IMR-90 (cell line): ENCODE measurements at regions not wholly inside any gene's neighbourhood (a gene's known extent, or its start where the extent isn't known, plus 50 kb on each side); places are given as distances from the start of the nearest gene placed in this dataset.

Experiments used
- ATAC-seq: fragments of 200-7000 bp; cut with Tn5 transposase; 2 replicates; pipeline ENCODE4 v1.9.1; 2020; ENCODE audit warnings: low read depth, mild to moderate bottlenecking, moderate library complexity
- BruUV-seq: library from RNA; stranded (reverse); fragments of 400-500 nt; replicated peaks from 2 replicates; lab custom pipeline; 2021; lab: Mats Ljungman, UMichigan
- CTCF ChIA-PET: fragments of 300-600 bp; formaldehyde crosslinking; extraction: SDS; loops from one replicate; lab custom pipeline; 2021; ENCODE audit warnings: antibody characterized with exemption; lab: Yijun Ruan, JAX
- POLR2A ChIA-PET: fragments of 300-600 bp; sonication (Branson Sonifier 250); formaldehyde crosslinking; loops from one replicate; lab custom pipeline; 2022; ENCODE audit warnings: antibody characterized with exemption; ENCODE audit not compliant: unreplicated experiment; lab: Charles Lee
- DNase-seq: peaks from one replicate; pipeline ENCODE4 v3.0.0; 2013
- H2AFZ ChIP-seq: replicated peaks from 2 replicates; pipeline ENCODE3; 2013; ENCODE audit warnings: low read length, mild to moderate bottlenecking; ENCODE audit not compliant: poor library complexity
- H2AK5ac ChIP-seq: 2 replicates; pipeline ENCODE4 v1.6.1; 2013; ENCODE audit warnings: low read depth, low read length, inconsistent platforms
- H2AK9ac ChIP-seq: replicated peaks from 2 replicates; pipeline ENCODE3; 2013; ENCODE audit warnings: mild to moderate bottlenecking, low read depth, low read length, moderate library complexity; ENCODE audit not compliant: poor library complexity
- H2BK120ac ChIP-seq: 2 replicates; pipeline ENCODE4 v1.6.1; 2013; ENCODE audit warnings: low read depth, low read length, inconsistent platforms
- H2BK15ac ChIP-seq: 3 replicates; pipeline ENCODE4 v1.6.1; 2013; ENCODE audit warnings: low read depth, low read length, inconsistent platforms
- H2BK20ac ChIP-seq: 2 replicates; pipeline ENCODE4 v1.6.1; 2013; ENCODE audit warnings: low read depth, mild to moderate bottlenecking, inconsistent platforms, low read length, moderate library complexity
- H2BK5ac ChIP-seq: 2 replicates; pipeline ENCODE4 v1.6.1; 2013; ENCODE audit warnings: mild to moderate bottlenecking, low read depth, low read length, inconsistent platforms; ENCODE audit not compliant: poor library complexity, severe bottlenecking
- H3K14ac ChIP-seq: replicated peaks from 2 replicates; pipeline ENCODE4 v1.6.1; 2013; ENCODE audit warnings: low read depth, low read length, inconsistent platforms
- H3K18ac ChIP-seq: 2 replicates; pipeline ENCODE4 v1.6.1; 2013; ENCODE audit warnings: low read depth, low read length, control low read depth
- H3K23ac ChIP-seq: 2 replicates; pipeline ENCODE4 v1.6.1; 2013; ENCODE audit warnings: low read depth, low read length, inconsistent platforms
- H3K27ac ChIP-seq: 2 replicates; pipeline ENCODE4 v1.5.1; 2013; ENCODE audit warnings: mild to moderate bottlenecking, control low read depth, low read length; ENCODE audit not compliant: insufficient read depth
- H3K27me3 ChIP-seq: 2 replicates; pipeline ENCODE4 v1.6.1; 2013; ENCODE audit warnings: low read length; ENCODE audit not compliant: control insufficient read depth, insufficient read depth
- H3K36me3 ChIP-seq: 2 replicates; pipeline ENCODE4 v1.6.1; 2013; ENCODE audit warnings: low read length, mixed read lengths; ENCODE audit not compliant: control insufficient read depth, insufficient read depth
- H3K4ac ChIP-seq: 2 replicates; pipeline ENCODE4 v1.6.1; 2013; ENCODE audit warnings: low read depth, low read length, inconsistent platforms
- H3K4me1 ChIP-seq: 2 replicates; pipeline ENCODE4 v1.6.1; 2013; ENCODE audit warnings: low read length, mixed read lengths; ENCODE audit not compliant: control insufficient read depth, insufficient read depth
- H3K4me2 ChIP-seq: 2 replicates; pipeline ENCODE4 v1.6.1; 2013; ENCODE audit warnings: low read depth, mild to moderate bottlenecking, control low read depth, low read length, moderate library complexity
- H3K4me3 ChIP-seq: 2 replicates; pipeline ENCODE4 v1.5.1; 2013; ENCODE audit warnings: low read depth, mild to moderate bottlenecking, control low read depth, low read length, moderate library complexity; ENCODE audit not compliant: insufficient read depth
- H3K56ac ChIP-seq: 2 replicates; pipeline ENCODE4 v1.6.1; 2013; ENCODE audit warnings: low read length, inconsistent platforms; ENCODE audit not compliant: insufficient read depth; ENCODE audit errors: extremely low read depth
- H3K79me1 ChIP-seq, 2 experiments: 2 replicates each; pipeline ENCODE4 v1.6.1; 2013; ENCODE audit warnings: low read length in 2 of 2, inconsistent platforms in 1 of 2, low read depth in 1 of 2
- H3K9ac ChIP-seq: 2 replicates; pipeline ENCODE4 v1.6.1; 2013; ENCODE audit warnings: low read depth, low read length, control low read depth
- H3K9me1 ChIP-seq: 2 replicates; pipeline ENCODE4 v1.6.1; 2013; ENCODE audit warnings: low read length, inconsistent platforms; ENCODE audit not compliant: insufficient read depth
- H3K9me3 ChIP-seq: 2 replicates; pipeline ENCODE4 v1.6.1; 2013; ENCODE audit warnings: low read length; ENCODE audit not compliant: control insufficient read depth, insufficient read depth
- H4K20me1 ChIP-seq: 2 replicates; pipeline ENCODE4 v1.6.1; 2013; ENCODE audit warnings: low read length, inconsistent platforms; ENCODE audit not compliant: insufficient read depth
- H4K5ac ChIP-seq: 2 replicates; pipeline ENCODE4 v1.6.1; 2013; ENCODE audit warnings: mild to moderate bottlenecking, low read depth, low read length, control low read depth
- H4K8ac ChIP-seq, 2 experiments: 2 replicates each; pipeline ENCODE4 v1.6.1; 2013; ENCODE audit warnings: low read depth in 2 of 2, low read length in 2 of 2, control low read depth in 1 of 2, inconsistent platforms in 1 of 2
- H4K91ac ChIP-seq: 2 replicates; pipeline ENCODE4 v1.6.1; 2013; ENCODE audit warnings: low read depth, low read length, inconsistent platforms; ENCODE audit not compliant: insufficient read depth
- BHLHE40 ChIP-seq: fragments of 150-350 bp; IDR thresholded peaks from 2 replicates; pipeline ENCODE4 v1.6.1; 2016; ENCODE audit warnings: mild to moderate bottlenecking, low read depth, low read length
- CEBPB ChIP-seq: IDR thresholded peaks from 2 replicates; pipeline ENCODE4 v1.6.1; 2012; ENCODE audit warnings: low read depth, low read length, improper control_type of control experiment
- CHD1 ChIP-seq: IDR thresholded peaks from 2 replicates; pipeline ENCODE4 v1.6.1; 2012; ENCODE audit warnings: low read depth, low read length, improper control_type of control experiment
- CTCF ChIP-seq: conservative IDR thresholded peaks from 2 replicates; pipeline ENCODE4 v1.5.1; 2012; ENCODE audit warnings: mild to moderate bottlenecking, low read depth, low read length, improper control_type of control experiment
- ELK1 ChIP-seq: fragments of 150-350 bp; IDR thresholded peaks from 2 replicates; pipeline ENCODE4 v1.6.1; 2016; ENCODE audit warnings: low read depth, mild to moderate bottlenecking, low read length, moderate library complexity, borderline replicate concordance
- FOS ChIP-seq: fragments of 150-350 bp; IDR thresholded peaks from 2 replicates; pipeline ENCODE4 v1.6.1; 2016; ENCODE audit warnings: low read depth, low read length
- MAFK ChIP-seq: IDR thresholded peaks from 2 replicates; pipeline ENCODE4 v1.6.1; 2012; ENCODE audit warnings: low read depth, low read length, improper control_type of control experiment
- MAZ ChIP-seq: IDR thresholded peaks from 2 replicates; pipeline ENCODE4 v1.6.1; 2012; ENCODE audit warnings: low read depth, mild to moderate bottlenecking, low read length, improper control_type of control experiment, moderate library complexity, borderline replicate concordance
- MXI1 ChIP-seq: IDR thresholded peaks from 2 replicates; pipeline ENCODE4 v1.6.1; 2012; ENCODE audit warnings: low read depth, mild to moderate bottlenecking, low read length, moderate library complexity, borderline replicate concordance
- NFE2L2 ChIP-seq: fragments of 150-350 bp; IDR thresholded peaks from 2 replicates; pipeline ENCODE4 v1.6.1; 2016; ENCODE audit warnings: low read depth, mild to moderate bottlenecking, low read length
- POLR2A ChIP-seq: IDR thresholded peaks from 2 replicates; pipeline ENCODE4 v1.6.1; 2012; ENCODE audit warnings: mild to moderate bottlenecking, low read depth, low read length
- RAD21 ChIP-seq: IDR thresholded peaks from 2 replicates; pipeline ENCODE4 v1.6.1; 2012; ENCODE audit warnings: low read length, improper control_type of control experiment
- RCOR1 ChIP-seq: IDR thresholded peaks from 2 replicates; pipeline ENCODE4 v1.6.1; 2012; ENCODE audit warnings: mild to moderate bottlenecking, low read length, improper control_type of control experiment; ENCODE audit not compliant: insufficient replicate concordance
- RFX5 ChIP-seq: IDR thresholded peaks from 2 replicates; pipeline ENCODE4 v1.8.0; 2012; ENCODE audit warnings: low read depth, mild to moderate bottlenecking, low read length, moderate library complexity
- SMC3 ChIP-seq: fragments of 150-350 bp; IDR thresholded peaks from 2 replicates; pipeline ENCODE4 v1.6.1; 2016; ENCODE audit warnings: low read depth, mild to moderate bottlenecking, antibody characterized with exemption, low read length, moderate library complexity
- USF2 ChIP-seq: fragments of 150-350 bp; IDR thresholded peaks from 2 replicates; pipeline ENCODE4 v1.6.1; 2017; ENCODE audit warnings: mild to moderate bottlenecking, antibody characterized with exemption, low read length, low read depth
- WGBS, 2 experiments: methylation state at CpG; one replicate each; pipeline versions ENCODE4 v1.1.5 to v1.1.7; 2013; ENCODE audit warnings: missing lambda C conversion rate in 2 of 2; ENCODE audit not compliant: insufficient read length in 1 of 2; ENCODE audit errors: extremely low coverage in 2 of 2; 5-methylcytosine and 5-hydroxymethylcytosine counted together
- dilution Hi-C: fragments of 300-500 bp; cut with HindIII; formaldehyde crosslinking; loops from one replicate; pipeline ENCODE4 v1.14.3; 2018; ENCODE audit warnings: low sequenced_read_pairs; ENCODE audit not compliant: unreplicated experiment
- in situ Hi-C: fragments of 300-500 bp; cut with MboI; formaldehyde crosslinking; loops from 3 replicates; pipeline ENCODE4 v1.14.3; 2019; ENCODE audit warnings: low sequenced_read_pairs, inconsistent platforms, mixed read lengths
- intact Hi-C: fragments of 100-400 bp; cut with micrococcal nuclease; formaldehyde crosslinking; loops from 2 replicates; pipeline ENCODE4 v1.10.0; 2022

GRCh38 chr14:34020014-34020413 lies 69.1 kb upstream of the EGLN3 start:
- no peak overlapping the region for H2BK15ac ChIP-seq
- H3K27me3 ChIP-seq: peaks cover 2% of the 10 kb centered on the region; the same call in 1 of the 2 replicates
- intact Hi-C loops (no loop called here), in situ Hi-C loops (no loop called here), dilution Hi-C loops (no loop called here)
- H3K23ac ChIP-seq: no peak overlapping the region
- no peak overlapping the region for H2AK5ac ChIP-seq
- no peak overlapping the region for H3K27ac ChIP-seq
- no peaks in the 10 kb centered on the region for H3K4me1 ChIP-seq
- ChIA-PET POLR2A (no interaction called here), CTCF (interaction anchor here (0.6 kb wide), 1 partner anchor 30 kb away, joined by 4 read pairs; no protein-coding TSS in a partner anchor)
- no peak overlapping the region for H3K4me2 ChIP-seq
- no peak for ATAC-seq
- no TSS peak for BruUV-seq
- H2BK5ac ChIP-seq: no peak overlapping the region
- no peak overlapping the region for H4K91ac ChIP-seq
- no peak for DNase-seq
- no peaks in the 10 kb centered on the region for H3K9me3 ChIP-seq
- no peak overlapping the region for H2BK120ac ChIP-seq
- no peaks in the 10 kb centered on the region for H4K20me1 ChIP-seq
- H3K36me3 ChIP-seq: no peaks in the 10 kb centered on the region
- no peak overlapping the region for H2AK9ac ChIP-seq
- H2BK20ac ChIP-seq: no peak overlapping the region
- no peak overlapping the region for H3K4me3 ChIP-seq
- H3K56ac ChIP-seq: no peak overlapping the region
- H3K4ac ChIP-seq: no peak overlapping the region
- H3K14ac ChIP-seq: no peak overlapping the region
- H4K5ac ChIP-seq: no peak overlapping the region
- no CpG with 5 or more reads among the region's 3 CpGs for WGBS, 2 experiments
- no peak overlapping the region for H4K8ac ChIP-seq
- H3K9ac ChIP-seq: no peak overlapping the region
- no peaks in the 10 kb centered on the region for H3K79me1 ChIP-seq
- no peak overlapping the region for H3K18ac ChIP-seq
- TF ChIP-seq CTCF (no peak), MAZ (no peak), ELK1 (no peak), BHLHE40 (no peak), NFE2L2 (no peak), POLR2A (no peak), RAD21 (no peak), RCOR1 (no peak), SMC3 (no peak), CHD1 (no peak), MXI1 (no peak), CEBPB (no peak), FOS (no peak), USF2 (no peak), RFX5 (no peak), MAFK (no peak)
- H2AFZ ChIP-seq: no peak overlapping the region
- no peaks in the 10 kb centered on the region for H3K9me1 ChIP-seq
